M059J (cell line): ENCODE measurements at regions not wholly inside any gene's neighbourhood (a gene's known extent, or its start where the extent isn't known, plus 50 kb on each side); places are given as distances from the start of the nearest gene placed in this dataset.

Experiments
- DNase-seq: peaks from one replicate; pipeline ENCODE4 v3.0.0-alpha.2; 2012; ENCODE audit warnings: low read depth

GRCh38 chr3:150096700-150097587 is 126.2 kb upstream of the PFN2 start:
- no peak for DNase-seq

GRCh38 chr3:150094150-150094933 is 123.6 kb upstream of the PFN2 start:
- peak; percentile 92 for DNase-seq

- DNase-seq: no peak
These were observed 120.9 kb upstream of the PFN2 start for GRCh38 chr3:150091626-150092025.

- no peak for DNase-seq
These were observed 120.2 kb upstream of the PFN2 start for GRCh38 chr3:150090877-150091276.

- peak; percentile 35 for DNase-seq
These were observed 119.3 kb upstream of the PFN2 start for GRCh38 chr3:150090006-150090405.

- DNase-seq: no peak
These were observed 113.4 kb upstream of the PFN2 start for GRCh38 chr3:150084128-150084527.

GRCh38 chr3:150083655-150084042 is 113.0 kb upstream of the PFN2 start:
- DNase-seq: peak; percentile 53

- DNase-seq: peak; percentile 40
These were observed 112.4 kb upstream of the PFN2 start for GRCh38 chr3:150082898-150083654.

GRCh38 chr3:150081084-150081483 is 110.4 kb upstream of the PFN2 start:
- DNase-seq: peak; percentile 86

GRCh38 chr3:150080058-150080730 is 109.5 kb upstream of the PFN2 start:
- peak; percentile 44 for DNase-seq

GRCh38 chr3:150079029-150079739 is 108.5 kb upstream of the PFN2 start:
- DNase-seq: peak; percentile 98

GRCh38 chr3:150077581-150078247 is 107.0 kb upstream of the PFN2 start:
- peak; percentile 73 for DNase-seq

GRCh38 chr3:150077107-150077506 is 106.4 kb upstream of the PFN2 start:
- DNase-seq: peak; percentile 77

GRCh38 chr3:150076443-150076842 is 105.7 kb upstream of the PFN2 start:
- DNase-seq: no peak

- DNase-seq: no peak
These were observed 104.7 kb upstream of the PFN2 start for GRCh38 chr3:150075417-150075865.

- DNase-seq: no peak
These were observed 104.2 kb upstream of the PFN2 start for GRCh38 chr3:150074697-150075416.

- no peak for DNase-seq
These were observed 103.6 kb upstream of the PFN2 start for GRCh38 chr3:150074277-150074676.

GRCh38 chr3:150073513-150073912 is 102.8 kb upstream of the PFN2 start:
- DNase-seq: peak; percentile 91

- DNase-seq: peak; percentile 70
These were observed 102.3 kb upstream of the PFN2 start for GRCh38 chr3:150073031-150073430.

GRCh38 chr3:150072576-150072975 is 101.9 kb upstream of the PFN2 start:
- DNase-seq: no peak
